Thyroid gland (tissue), 4 donors: ENCODE measurements at regions not wholly inside any gene's neighbourhood (a gene's known extent, or its start where the extent isn't known, plus 50 kb on each side); places are given as distances from the start of the nearest gene placed in this dataset.
"Not testable (repeated sequence)": the region's sequence is repeated elsewhere in the genome, so short reads cannot be mapped to it uniquely, and the experiment has no call there.

Experiments
- DNase-seq, 2 donors: peaks; one replicate each; pipeline ENCODE4 v3.0.0-alpha.2; 2019
- H3K27ac ChIP-seq, 3 donors: fragments of 200-600 bp; sonication (generic); 1 replicate in 2 of 3; 2 replicates in 1 of 3; pipeline ENCODE4 v1.5.1; 2016 to 2019; ENCODE audit warnings: mild to moderate bottlenecking in 1 of 3, moderate library complexity in 1 of 3
- H3K27me3 ChIP-seq: fragments of 200-600 bp; sonication (generic); one replicate; pipeline ENCODE4 v1.5.1; 2019
- H3K36me3 ChIP-seq, 2 donors: fragments of 200-600 bp; sonication (generic); one replicate each; pipeline ENCODE4 v1.5.1; 2016 to 2019
- H3K4me1 ChIP-seq, 2 donors: fragments of 200-600 bp; sonication (generic); one replicate each; pipeline ENCODE4 v1.5.1; 2017 to 2019
- H3K4me3 ChIP-seq, 3 donors: fragments of 200-600 bp; sonication (generic); replicated peaks in 1 of 3; 1 replicate in 2 of 3; 2 replicates in 1 of 3; pipeline ENCODE4 v1.5.1; 2016; ENCODE audit warnings: mild to moderate bottlenecking in 1 of 3
- H3K9me3 ChIP-seq: fragments of 200-600 bp; sonication (generic); one replicate; pipeline ENCODE4 v1.5.1; 2017
- POLR2A ChIP-seq, 2 donors: fragments of 450-650 bp; IDR thresholded peaks; one replicate each; pipeline ENCODE4 v1.6.1; 2017; ENCODE audit warnings: antibody characterized with exemption in 2 of 2, mild to moderate bottlenecking in 2 of 2, moderate library complexity in 1 of 2
- WGBS, 2 donors: methylation state at CpG; one replicate each; pipeline ENCODE4 v1.1.5; 2017; 5-methylcytosine and 5-hydroxymethylcytosine counted together
- intact Hi-C: fragments of 100-400 bp; cut with DNase I; formaldehyde crosslinking; loops from one replicate; pipeline ENCODE4 v1.15.1; 2023
- TF ChIP-seq, protein P1 (sequence below), 6 experiments: fragments of 200-600 bp in 3 of 6; fragments of 450-650 bp in 3 of 6; sonication (generic) in 3 of 6; IDR thresholded peaks; one replicate each; pipeline ENCODE4 v1.5.1; 2016 to 2019; ENCODE audit warnings: antibody characterized with exemption in 6 of 6, mild to moderate bottlenecking in 2 of 6, inconsistent platforms in 1 of 6, moderate library complexity in 1 of 6

DNA sequence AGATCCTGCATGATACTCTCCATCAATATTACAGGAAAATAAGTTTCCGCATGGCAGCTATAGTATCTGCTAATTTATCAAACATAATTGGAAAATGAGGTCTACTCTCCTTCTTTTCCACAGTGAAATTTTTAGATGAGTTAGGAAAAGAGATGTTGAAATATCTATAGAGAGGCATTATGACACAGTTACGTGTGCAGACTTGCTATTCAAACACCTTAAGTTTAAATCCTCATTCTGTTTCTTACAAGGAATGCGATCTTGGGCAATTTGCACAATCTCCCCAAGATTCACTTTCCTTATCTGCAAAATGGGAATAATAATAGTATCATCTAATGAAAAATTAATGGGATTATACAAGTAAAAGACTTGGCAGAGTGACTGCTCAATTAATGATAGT lies 91.7 kb upstream of the SLCO6A1 start:
- WGBS, 2 donors, result 96 to 98% methylated on average over 3 of the region's 3 CpGs
- Histone ChIP-seq H3K9me3 (no peaks in the 10 kb centered on the region), H3K4me1 (no peaks in the 10 kb centered on the region), H3K27me3 (no peaks in the 10 kb centered on the region), H3K27ac (no peak overlapping the region), H3K4me3 (no peak overlapping the region), H3K36me3 (no peaks in the 10 kb centered on the region)
- DNase-seq, result no peak
- no peak for TF ChIP-seq POLR2A (IDR thresholded peaks at IDR 0.05)
- TF ChIP-seq, protein P1, sequence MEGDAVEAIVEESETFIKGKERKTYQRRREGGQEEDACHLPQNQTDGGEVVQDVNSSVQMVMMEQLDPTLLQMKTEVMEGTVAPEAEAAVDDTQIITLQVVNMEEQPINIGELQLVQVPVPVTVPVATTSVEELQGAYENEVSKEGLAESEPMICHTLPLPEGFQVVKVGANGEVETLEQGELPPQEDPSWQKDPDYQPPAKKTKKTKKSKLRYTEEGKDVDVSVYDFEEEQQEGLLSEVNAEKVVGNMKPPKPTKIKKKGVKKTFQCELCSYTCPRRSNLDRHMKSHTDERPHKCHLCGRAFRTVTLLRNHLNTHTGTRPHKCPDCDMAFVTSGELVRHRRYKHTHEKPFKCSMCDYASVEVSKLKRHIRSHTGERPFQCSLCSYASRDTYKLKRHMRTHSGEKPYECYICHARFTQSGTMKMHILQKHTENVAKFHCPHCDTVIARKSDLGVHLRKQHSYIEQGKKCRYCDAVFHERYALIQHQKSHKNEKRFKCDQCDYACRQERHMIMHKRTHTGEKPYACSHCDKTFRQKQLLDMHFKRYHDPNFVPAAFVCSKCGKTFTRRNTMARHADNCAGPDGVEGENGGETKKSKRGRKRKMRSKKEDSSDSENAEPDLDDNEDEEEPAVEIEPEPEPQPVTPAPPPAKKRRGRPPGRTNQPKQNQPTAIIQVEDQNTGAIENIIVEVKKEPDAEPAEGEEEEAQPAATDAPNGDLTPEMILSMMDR (IDR thresholded peaks at IDR 0.05), result no peak
- intact Hi-C loops, result no loop called here

DNA sequence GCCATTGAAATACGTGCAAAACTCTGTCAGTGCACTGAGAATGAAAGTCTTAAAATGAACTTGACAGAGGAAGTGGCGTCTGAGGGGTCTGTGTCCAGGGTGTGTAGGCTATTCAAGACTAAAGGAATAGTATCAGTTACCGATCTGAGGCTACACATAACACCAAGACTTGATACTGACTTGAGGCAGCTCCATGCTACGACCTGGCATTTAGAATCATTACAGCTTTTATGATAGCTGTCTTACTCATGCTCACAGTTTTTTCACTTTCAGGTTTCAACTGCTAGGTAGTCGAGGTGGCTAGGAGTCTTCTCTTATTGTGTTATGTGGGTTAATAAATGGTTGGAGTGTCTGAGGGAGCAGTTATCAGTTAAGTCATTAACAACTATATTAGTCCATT lies 92.8 kb upstream of the SLCO6A1 start:
- Histone ChIP-seq H3K36me3 (no peaks in the 10 kb centered on the region), H3K4me1 (no peaks in the 10 kb centered on the region), H3K27ac (no peak overlapping the region), H3K27me3 (no peaks in the 10 kb centered on the region), H3K4me3 (no peak overlapping the region), H3K9me3 (no peaks in the 10 kb centered on the region)
- DNase-seq, result no peak
- TF ChIP-seq POLR2A (IDR thresholded peaks at IDR 0.05), result no peak
- TF ChIP-seq, protein P1 (IDR thresholded peaks at IDR 0.05), result no peak
- 78 to 79% methylated on average over 5 of the region's 5 CpGs for WGBS, 2 donors
- intact Hi-C loops, result no loop called here

DNA sequence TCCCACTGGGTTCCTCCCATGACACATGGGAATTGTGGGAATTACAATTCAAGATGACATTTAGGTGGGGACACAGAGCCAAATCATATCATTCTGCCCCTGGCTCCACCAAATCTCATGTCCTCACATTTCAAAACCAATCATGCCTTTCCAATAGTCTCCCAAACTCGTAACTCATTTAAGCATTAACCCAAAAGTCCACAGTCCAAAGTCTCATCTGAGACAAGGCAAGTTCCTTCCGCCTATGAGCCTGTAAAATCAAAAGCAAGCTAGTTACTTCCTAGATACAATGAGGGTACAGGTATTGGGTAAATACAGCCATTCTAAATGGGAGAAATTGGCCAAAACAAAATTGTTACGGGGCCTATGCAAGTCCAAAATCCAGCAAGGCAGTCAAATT lies 93.8 kb upstream of the SLCO6A1 start:
- intact Hi-C loops, H3K27me3 ChIP-seq, H3K4me1 ChIP-seq, H3K36me3 ChIP-seq, H3K9me3 ChIP-seq, H3K27ac ChIP-seq, DNase-seq, H3K4me3 ChIP-seq: not testable (repeated sequence)
- 97% methylated on average over 3 of the region's 3 CpGs for WGBS, 2 donors

DNA sequence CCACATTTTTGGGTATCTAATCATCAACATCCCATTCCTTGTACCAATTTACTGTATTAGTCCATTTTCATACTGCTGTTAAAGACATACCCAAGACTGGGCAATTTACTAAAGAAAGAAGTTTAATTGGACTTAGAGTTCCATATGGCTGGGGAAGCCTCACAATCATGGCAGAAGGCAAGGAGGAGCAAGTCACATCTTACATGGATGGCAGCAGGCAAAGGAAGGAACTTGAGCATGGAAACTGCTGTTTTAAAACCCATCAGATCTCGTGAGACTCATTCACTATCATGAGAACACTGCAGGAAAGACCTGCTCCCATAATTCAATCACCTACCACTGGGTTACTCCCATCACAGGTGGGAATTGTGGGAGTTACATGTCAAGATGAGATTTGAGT lies 95.4 kb upstream of the SLCO6A1 start:
- WGBS, 2 donors, result 76 to 80% methylated on average over 1 of the region's 1 CpG
- H3K36me3 ChIP-seq, result no peaks in the 10 kb centered on the region

DNA sequence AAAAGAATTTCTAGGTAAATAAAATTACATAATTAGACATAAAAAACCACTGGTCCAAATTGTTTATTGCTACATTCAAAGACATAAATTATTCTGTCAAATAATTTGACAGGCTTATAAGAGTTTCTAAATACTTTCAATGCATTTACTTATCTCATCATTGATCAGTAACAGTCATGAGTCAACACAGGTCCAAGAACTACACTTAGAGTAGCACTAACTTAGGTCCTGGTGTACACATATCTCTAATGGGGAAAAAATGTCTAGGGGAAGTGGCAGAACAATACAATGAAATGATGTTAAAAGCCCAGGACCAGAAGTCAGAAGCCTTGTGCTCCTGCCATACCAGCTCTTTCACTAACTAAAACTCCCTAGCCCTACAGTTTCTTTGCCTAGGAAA lies 96.5 kb upstream of the SLCO6A1 start:
- Histone ChIP-seq H3K27ac (no peak overlapping the region), H3K4me1 (no peaks in the 10 kb centered on the region), H3K27me3 (no peaks in the 10 kb centered on the region), H3K9me3 (no peaks in the 10 kb centered on the region), H3K36me3 (no peaks in the 10 kb centered on the region), H3K4me3 (no peak overlapping the region)
- no peak for DNase-seq
- TF ChIP-seq, protein P1 (IDR thresholded peaks at IDR 0.05), result no peak
- TF ChIP-seq POLR2A (IDR thresholded peaks at IDR 0.05), result no peak
- intact Hi-C loops, result no loop called here

More for the DNA sequence above, 95.4 kb upstream of the SLCO6A1 start:
- Histone ChIP-seq H3K27ac (no peak overlapping the region), H3K4me1 (no peaks in the 10 kb centered on the region), H3K9me3 (no peaks in the 10 kb centered on the region), H3K27me3 (no peaks in the 10 kb centered on the region), H3K4me3 (no peak overlapping the region)
- intact Hi-C loops, result no loop called here
- TF ChIP-seq, protein P1 (IDR thresholded peaks at IDR 0.05), result no peak
- TF ChIP-seq POLR2A (IDR thresholded peaks at IDR 0.05), result no peak
- no peak for DNase-seq

DNA sequence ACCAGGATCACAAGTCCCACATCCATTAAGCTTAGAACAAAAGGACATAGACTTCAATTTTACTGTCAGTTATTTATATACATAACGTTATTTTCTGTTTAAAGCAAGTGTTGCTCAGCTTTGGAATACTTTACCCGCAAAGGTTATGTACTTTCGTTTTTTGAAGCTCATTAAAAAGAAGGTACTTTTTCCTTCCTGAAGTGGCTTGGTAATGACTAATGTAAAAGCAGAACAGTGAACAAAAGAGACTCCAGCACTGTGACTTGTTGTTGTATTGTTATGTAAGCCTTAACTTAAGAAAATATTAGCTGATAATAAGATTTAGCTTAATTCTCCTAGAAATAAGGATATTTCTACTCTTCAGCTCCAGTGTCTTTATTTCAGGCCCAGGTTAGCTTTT lies 97.3 kb upstream of the SLCO6A1 start:
- intact Hi-C loops, result no loop called here
- Histone ChIP-seq H3K27me3 (no peaks in the 10 kb centered on the region), H3K36me3 (no peaks in the 10 kb centered on the region), H3K9me3 (no peaks in the 10 kb centered on the region), H3K4me3 (no peak overlapping the region), H3K4me1 (no peaks in the 10 kb centered on the region), H3K27ac (no peak overlapping the region)
- DNase-seq, result no peak
- TF ChIP-seq, protein P1 (IDR thresholded peaks at IDR 0.05), result no peak
- TF ChIP-seq POLR2A (IDR thresholded peaks at IDR 0.05), result no peak
- WGBS, 2 donors, result 65 to 81% methylated on average over 3 of the region's 3 CpGs
